ENCODE measurements at regions not wholly inside any gene's neighbourhood (a gene's known extent, or its start where the extent isn't known, plus 50 kb on each side); places are given as distances from the start of the nearest gene placed in this dataset.

DNA sequence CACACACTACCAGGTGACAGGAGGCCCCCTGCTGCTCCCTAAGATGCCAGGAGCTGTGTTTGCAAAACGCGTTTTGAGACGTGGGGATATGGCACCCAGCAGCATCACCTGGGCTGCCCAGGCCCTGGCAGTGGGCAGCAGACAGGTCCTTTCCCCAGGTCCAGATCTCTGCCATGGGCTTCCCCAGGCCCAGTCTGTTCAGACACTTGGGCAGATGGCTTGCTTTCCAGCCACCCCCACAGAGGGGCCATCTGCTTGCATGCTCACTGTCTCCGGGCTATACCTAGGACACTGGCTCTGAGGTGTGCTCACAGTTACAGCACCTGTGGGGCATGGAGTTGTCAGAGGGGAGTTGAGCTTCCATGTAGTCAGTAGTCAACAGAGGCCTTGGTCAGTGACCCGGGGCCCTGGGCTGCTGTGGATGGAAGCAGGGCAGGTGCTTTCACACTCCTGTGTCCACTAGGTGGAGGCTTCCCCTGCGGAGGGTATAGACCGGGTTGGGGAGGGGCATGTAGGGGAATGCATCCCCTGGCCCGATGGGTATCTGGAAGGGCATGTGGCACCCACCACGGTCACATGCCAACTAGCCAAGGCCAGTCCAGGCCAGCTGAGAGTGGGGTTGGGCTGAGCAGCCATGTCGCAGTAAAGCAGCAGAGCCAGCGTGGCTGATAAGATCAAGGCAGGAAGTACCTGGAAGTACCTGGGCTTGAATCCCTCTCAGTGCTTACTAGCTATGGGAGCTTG, 185.4 kb upstream of the SLC24A3 start:
- TF ChIP-seq CTCF (IDR thresholded peaks at IDR 0.05) = no peak
- TF ChIP-seq POLR2A (IDR thresholded peaks at IDR 0.05) = no peak

Data from adrenal gland (tissue), 5 donors.